AG04450 (cell line): ENCODE measurements at regions not wholly inside any gene's neighbourhood (a gene's known extent, or its start where the extent isn't known, plus 50 kb on each side); places are given as distances from the start of the nearest gene placed in this dataset.

Experiments
- CTCF ChIA-PET: fragments of 300-600, 350-600 bp; formaldehyde crosslinking; extraction: SDS; loops from one replicate; lab custom pipeline; 2022; ENCODE audit warnings: antibody characterized with exemption, inconsistent platforms; lab: Charles Lee
- POLR2A ChIA-PET: fragments of 350-600 bp; formaldehyde crosslinking; extraction: SDS; loops from one replicate; lab custom pipeline; 2021; ENCODE audit warnings: antibody characterized with exemption, inconsistent platforms; lab: Yijun Ruan, JAX
- DNase-seq: peaks from one replicate; pipeline ENCODE4 v3.0.0-alpha.2; 2011; ENCODE audit warnings: low read depth, low spot score
- H3K27ac ChIP-seq: one replicate; pipeline ENCODE4 v1.5.1; 2012; ENCODE audit warnings: low read depth, low read length, control low read depth
- H3K27me3 ChIP-seq: one replicate; pipeline ENCODE4 v1.6.0; 2012; ENCODE audit warnings: low read length; ENCODE audit not compliant: control insufficient read depth, insufficient read depth
- H3K4me3 ChIP-seq: 2 replicates; pipeline ENCODE4 v1.5.1; 2011; ENCODE audit warnings: mild to moderate bottlenecking, low read depth, low read length, control low read depth
- H3K9me3 ChIP-seq: 2 replicates; pipeline ENCODE4 v1.5.1; 2012; ENCODE audit warnings: low read length; ENCODE audit not compliant: control insufficient read depth, insufficient read depth
- CTCF ChIP-seq: IDR thresholded peaks from 2 replicates; pipeline ENCODE4 v1.5.1; 2011; ENCODE audit warnings: low read depth, low read length, control low read depth, inconsistent platforms

GRCh38 chr15:53831907-53832770 is 72.7 kb upstream of the WDR72 start:
- CTCF ChIA-PET: no interaction called here
- no peaks in the 10 kb centered on the region for H3K27me3 ChIP-seq
- no peak for DNase-seq
- no peak overlapping the region for H3K27ac ChIP-seq
- TF ChIP-seq CTCF: no peak
- H3K4me3 ChIP-seq: no peak overlapping the region
- H3K9me3 ChIP-seq: peaks cover 5% of the 10 kb centered on the region; the same call in 1 of the 2 replicates
- POLR2A ChIA-PET: no interaction called here

GRCh38 chr15:53830707-53831386 is 71.4 kb upstream of the WDR72 start:
- Histone ChIP-seq H3K9me3 (peaks cover 5% of the 10 kb centered on the region; the same call in 1 of the 2 replicates), H3K4me3 (no peak overlapping the region), H3K27ac (no peak overlapping the region), H3K27me3 (no peaks in the 10 kb centered on the region)
- no peak for TF ChIP-seq CTCF
- ChIA-PET CTCF (no interaction called here), POLR2A (no interaction called here)
- no peak for DNase-seq

DNA sequence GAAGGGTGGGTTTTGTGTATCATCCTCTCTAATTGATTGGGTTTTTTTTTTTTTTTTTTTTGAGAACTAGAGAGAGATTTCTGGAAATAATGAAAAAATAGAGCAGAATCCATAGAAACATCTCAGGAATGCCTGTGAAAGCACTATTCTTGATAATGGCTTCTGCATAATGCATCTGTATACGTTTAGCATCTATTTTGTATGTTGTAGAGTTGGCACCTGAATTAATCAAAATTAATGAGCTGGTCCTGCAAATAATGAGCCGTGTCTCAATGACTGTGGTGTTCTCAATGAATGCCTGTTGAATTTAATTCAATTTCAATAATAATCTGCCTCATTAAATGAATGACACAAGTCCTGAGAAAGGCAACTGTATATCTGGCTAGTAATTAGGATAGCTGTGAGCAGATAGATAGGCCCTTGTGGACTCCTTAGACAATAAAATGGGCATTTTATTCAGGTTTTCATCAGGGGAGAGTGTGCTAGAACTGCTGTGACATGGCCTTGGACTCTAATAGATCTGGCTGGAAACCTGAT is 70.5 kb upstream of the WDR72 start:
- ChIA-PET CTCF (no interaction called here), POLR2A (no interaction called here)
- DNase-seq: no peak
- TF ChIP-seq CTCF: no peak
- Histone ChIP-seq H3K27me3 (no peaks in the 10 kb centered on the region), H3K4me3 (no peak overlapping the region), H3K9me3 (peaks cover 5% of the 10 kb centered on the region; the same call in 1 of the 2 replicates), H3K27ac (no peak overlapping the region)

- no peak for TF ChIP-seq CTCF
- ChIA-PET CTCF (no interaction called here), POLR2A (no interaction called here)
- Histone ChIP-seq H3K9me3 (peaks cover 5% of the 10 kb centered on the region; the same call in 1 of the 2 replicates), H3K27me3 (no peaks in the 10 kb centered on the region), H3K4me3 (no peak overlapping the region), H3K27ac (no peak overlapping the region)
- no peak for DNase-seq
Observed at GRCh38 chr15:53829471-53829870, 70.0 kb upstream of the WDR72 start.
